Mesenchymal stem cell (in vitro differentiated cells and primary cell): ENCODE measurements at regions not wholly inside any gene's neighbourhood (a gene's known extent, or its start where the extent isn't known, plus 50 kb on each side); places are given as distances from the start of the nearest gene placed in this dataset. TPM values are rescaled to one million over a fixed set of nuclear protein-coding genes. Genes with fewer than 3 reads are reported as not detected.

Experiments used
- small RNA-seq: library from polyadenylated mRNA; stranded (forward); fragments of <200 nt; extraction: miRNeasy Mini kit (QIAGEN cat#:217004); gene quantifications from one replicate; pipeline ENCODE3, GENCODE V24; 2013; ENCODE audit warnings: low read depth

Small RNA genes in the stretch of these regions (small RNA-seq; reads per million reads assigned to genes)
- gene RF00012, result not detected
